K562 (cell line): ENCODE measurements at regions not wholly inside any gene's neighbourhood (a gene's known extent, or its start where the extent isn't known, plus 50 kb on each side); places are given as distances from the start of the nearest gene placed in this dataset.

ENCODE experiments used
- ATAC-seq: fragments of 200-7000 bp; cut with Tn5 transposase; 3 replicates; pipeline ENCODE4 v1.9.1; 2020; ENCODE audit warnings: moderate library complexity
- BruUV-seq: library from RNA; stranded (reverse); fragments of 400-500 nt; replicated peaks from 2 replicates; lab custom pipeline; 2021; lab: Mats Ljungman, UMichigan
- CTCF ChIA-PET: fragments of 300-600 bp; formaldehyde crosslinking; extraction: SDS; loops from one replicate; lab custom pipeline; 2021; ENCODE audit warnings: low intra/inter-chr PET ratio; lab: Yijun Ruan, JAX
- POLR2A ChIA-PET: fragments of 300-600, 350-650 bp; sonication (Branson Sonifier 250); formaldehyde crosslinking; extraction: SDS; loops from one replicate; lab custom pipeline; 2021; ENCODE audit warnings: antibody characterized with exemption, inconsistent platforms; lab: Yijun Ruan, JAX
- DNase-seq, 4 experiments: peaks; one replicate each; pipeline versions ENCODE4 v3.0.0 to v3.0.0-alpha.2; 2011 to 2018; ENCODE audit warnings: low spot score in 3 of 4, mixed read lengths in 3 of 4; ENCODE audit errors: extremely low read depth in 1 of 4
- FAIRE-seq: peaks from 2 replicates; lab custom pipeline; 2011; peaks lifted over from hg19 to GRCh38; lab: Jason Lieb, UNC
- H2AFZ ChIP-seq: 2 replicates; pipeline ENCODE4 v1.6.0; 2011; ENCODE audit warnings: low read depth, low read length, control low read depth, inconsistent platforms
- H3K27ac ChIP-seq: fragments of 200-600 bp; 3 replicates; pipeline ENCODE4 v1.8.0; 2011; ENCODE audit warnings: low read depth, mild to moderate bottlenecking, control low read depth, inconsistent platforms, low read length, moderate library complexity, mixed read lengths; ENCODE audit errors: extremely low read depth
- H3K27me3 ChIP-seq, 2 experiments: fragments of 300-600 bp in 1 of 2; 2 replicates in 1 of 2; 3 replicates in 1 of 2; pipeline versions ENCODE4 v1.6.0 to v1.8.0; 2011; ENCODE audit warnings: inconsistent platforms in 2 of 2, low read length in 2 of 2, mild to moderate bottlenecking in 1 of 2, mixed read lengths in 1 of 2, moderate library complexity in 1 of 2; ENCODE audit not compliant: control insufficient read depth in 2 of 2, insufficient read depth in 2 of 2
- H3K36me3 ChIP-seq: fragments of 300-600 bp; 3 replicates; pipeline ENCODE4 v1.8.0; 2011; ENCODE audit warnings: mild to moderate bottlenecking, low read length, inconsistent platforms; ENCODE audit not compliant: control insufficient read depth, insufficient read depth
- H3K4me1 ChIP-seq, 2 experiments: fragments of 200-600 bp in 1 of 2; replicated peaks in 1 of 2; 2 replicates in 1 of 2; 3 replicates in 1 of 2; pipeline versions ENCODE4 v1.5.1 to v1.8.0; 2011; ENCODE audit warnings: inconsistent platforms in 2 of 2, low read length in 2 of 2, mild to moderate bottlenecking in 1 of 2, mixed read lengths in 1 of 2, moderate library complexity in 1 of 2; ENCODE audit not compliant: control insufficient read depth in 2 of 2, insufficient read depth in 2 of 2
- H3K4me2 ChIP-seq: 2 replicates; pipeline ENCODE4 v1.6.1; 2011; ENCODE audit warnings: low read length, control low read depth, inconsistent platforms, mixed read lengths; ENCODE audit not compliant: insufficient read depth
- H3K4me3 ChIP-seq: fragments of 200-600 bp; sonication (generic), shearing (Covaris generic); 2 replicates; pipeline ENCODE4 v1.5.1; 2016; ENCODE audit warnings: control low read depth, inconsistent platforms
- H3K79me2 ChIP-seq: fragments of 200-600 bp; 3 replicates; pipeline ENCODE4 v1.8.0; 2011; ENCODE audit warnings: low read length, inconsistent platforms; ENCODE audit not compliant: control insufficient read depth, insufficient read depth
- H3K9ac ChIP-seq, 2 experiments: 2 replicates each; pipeline versions ENCODE4 v1.6.0 to v1.6.1; 2011; ENCODE audit warnings: low read depth in 2 of 2, low read length in 2 of 2, control low read depth in 1 of 2, inconsistent platforms in 1 of 2, mild to moderate bottlenecking in 1 of 2, mixed read lengths in 1 of 2; ENCODE audit not compliant: insufficient read depth in 1 of 2
- H3K9me1 ChIP-seq: one replicate; pipeline ENCODE4 v1.6.0; 2011; ENCODE audit warnings: inconsistent platforms, mild to moderate bottlenecking, low read length, moderate library complexity; ENCODE audit not compliant: control insufficient read depth, insufficient read depth
- H3K9me3 ChIP-seq: replicated peaks from 2 replicates; pipeline ENCODE4 v1.5.1; 2011; ENCODE audit warnings: low read depth, low read length, inconsistent platforms; ENCODE audit not compliant: control insufficient read depth, insufficient read depth
- H4K20me1 ChIP-seq: replicated peaks from 2 replicates; pipeline ENCODE4 v1.6.1; 2011; ENCODE audit warnings: low read length, inconsistent platforms, mixed read lengths; ENCODE audit not compliant: control insufficient read depth, insufficient read depth
- CREBBP ChIP-seq: IDR thresholded peaks from one replicate; pipeline ENCODE4 v1.6.1; 2012; ENCODE audit warnings: low read depth, mild to moderate bottlenecking, control low read depth, inconsistent platforms, low read length
- MCM2 ChIP-seq: fragments of 450-650 bp; IDR thresholded peaks from 2 replicates; pipeline ENCODE4 v1.6.1; 2017; ENCODE audit warnings: low read depth, mild to moderate bottlenecking
- POLR2AphosphoS2 ChIP-seq: IDR thresholded peaks from 2 replicates; pipeline ENCODE4 v1.6.1; 2012; ENCODE audit warnings: low read length, improper control_type of control experiment
- SIN3B ChIP-seq: fragments of 450-650 bp; IDR thresholded peaks from 2 replicates; pipeline ENCODE4 v1.6.1; 2017; ENCODE audit warnings: low read depth, mild to moderate bottlenecking, moderate library complexity
- ZFP36 ChIP-seq: fragments of 150-350 bp; IDR thresholded peaks from 2 replicates; pipeline ENCODE4 v1.6.1; 2018; ENCODE audit warnings: low read length, low read depth; ENCODE audit not compliant: partially characterized antibody
- ZFX ChIP-seq: sonication (generic); formaldehyde crosslinking; IDR thresholded peaks from 2 replicates; pipeline ENCODE4 v1.8.0; 2022; ENCODE audit warnings: mild to moderate bottlenecking, missing genetic modification reagents, moderate library complexity
- WGBS: fragments of 100-300 bp; shearing (Covaris generic); methylation state at CpG from one replicate; pipeline ENCODE4 v1.1.6; 2016; ENCODE audit warnings: low coverage, mixed read lengths; ENCODE audit not compliant: insufficient coverage; ENCODE audit errors: missing lambda C conversion rate; 5-methylcytosine and 5-hydroxymethylcytosine counted together
- in situ Hi-C: fragments of 300-500 bp; cut with MboI; formaldehyde crosslinking; loops from 4 replicates; pipeline ENCODE4 v1.15.0; 2018; ENCODE audit warnings: inconsistent platforms, mixed read lengths
- intact Hi-C: fragments of 100-400 bp; cut with micrococcal nuclease; formaldehyde crosslinking; loops from 2 replicates; pipeline ENCODE4 v1.14.2; 2022
- TF ChIP-seq, protein P1 (sequence below): fragments of 250-450 bp; sonication (Bioruptor Pico); IDR thresholded peaks from 2 replicates; pipeline ENCODE4 v1.5.1; 2021; ENCODE audit warnings: mild to moderate bottlenecking

DNA sequence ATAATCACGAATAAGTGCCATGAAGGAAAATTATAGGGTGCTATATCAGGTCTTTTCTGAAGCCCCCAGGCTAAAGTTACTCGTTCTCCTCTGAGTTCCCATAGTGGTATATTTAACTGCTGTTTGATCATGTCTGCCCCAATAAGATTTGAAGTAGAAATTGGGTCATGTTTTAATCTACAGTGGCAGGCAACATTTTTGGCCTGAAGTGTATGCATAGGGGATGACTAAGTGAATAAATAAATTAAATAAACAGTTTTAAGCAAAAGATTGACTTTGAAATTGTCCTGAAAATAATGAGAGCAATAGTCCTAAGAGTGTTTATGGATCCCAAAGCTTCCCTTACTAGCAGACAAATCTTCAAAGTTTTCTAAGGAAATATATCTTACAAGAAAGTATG, 500.9 kb downstream of the TNS1 start:
- TF ChIP-seq, protein P1, sequence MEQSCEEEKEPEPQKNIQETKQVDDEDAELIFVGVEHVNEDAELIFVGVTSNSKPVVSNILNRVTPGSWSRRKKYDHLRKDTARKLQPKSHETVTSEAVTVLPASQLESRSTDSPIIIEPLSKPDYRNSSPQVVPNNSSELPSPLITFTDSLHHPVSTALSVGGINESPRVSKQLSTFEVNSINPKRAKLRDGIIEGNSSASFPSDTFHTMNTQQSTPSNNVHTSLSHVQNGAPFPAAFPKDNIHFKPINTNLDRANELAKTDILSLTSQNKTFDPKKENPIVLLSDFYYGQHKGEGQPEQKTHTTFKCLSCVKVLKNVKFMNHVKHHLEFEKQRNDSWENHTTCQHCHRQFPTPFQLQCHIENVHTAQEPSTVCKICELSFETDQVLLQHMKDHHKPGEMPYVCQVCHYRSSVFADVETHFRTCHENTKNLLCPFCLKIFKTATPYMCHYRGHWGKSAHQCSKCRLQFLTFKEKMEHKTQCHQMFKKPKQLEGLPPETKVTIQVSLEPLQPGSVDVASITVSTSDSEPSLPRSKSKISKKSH = no peak
- TF ChIP-seq CREBBP (no peak), MCM2 (no peak), ZFP36 (no peak), SIN3B (no peak), POLR2AphosphoS2 (no peak), ZFX (CRISPR knock-in tag) (no peak)
- Histone ChIP-seq H3K27me3 (no peaks in the 10 kb centered on the region; a peak in 1 of 5 replicates), H3K4me1 (no peaks in the 10 kb centered on the region), H4K20me1 (no peaks in the 10 kb centered on the region), H3K9me3 (no peaks in the 10 kb centered on the region), H2AFZ (no peak overlapping the region), H3K4me3 (no peak overlapping the region), H3K9me1 (no peaks in the 10 kb centered on the region), H3K79me2 (no peaks in the 10 kb centered on the region), H3K27ac (no peak overlapping the region), H3K36me3 (no peaks in the 10 kb centered on the region), H3K4me2 (no peak overlapping the region), H3K9ac (no peak overlapping the region)
- ChIA-PET POLR2A (no interaction called here), CTCF (no interaction called here)
- FAIRE-seq (no peak), DNase-seq (no peak), ATAC-seq (no peak)
- intact Hi-C loops (no loop called here), in situ Hi-C loops (loop anchor here (25.0 kb wide), 2 partner anchors 515 to 965 kb away; no protein-coding TSS in a partner anchor)
- no TSS peak for BruUV-seq
- WGBS = 0% methylated on average over 2 of the region's 2 CpGs
